NT2/D1 (cell line): ENCODE measurements at regions not wholly inside any gene's neighbourhood (a gene's known extent, or its start where the extent isn't known, plus 50 kb on each side); places are given as distances from the start of the nearest gene placed in this dataset.

Experiments used
- YY1 ChIP-seq: IDR thresholded peaks from 2 replicates; pipeline ENCODE4 v1.6.1; 2011; ENCODE audit not compliant: insufficient read length, insufficient read depth
- ZNF274 ChIP-seq: IDR thresholded peaks from 2 replicates; pipeline ENCODE4 v1.6.1; 2011; ENCODE audit warnings: mild to moderate bottlenecking, low read depth, low read length

DNA sequence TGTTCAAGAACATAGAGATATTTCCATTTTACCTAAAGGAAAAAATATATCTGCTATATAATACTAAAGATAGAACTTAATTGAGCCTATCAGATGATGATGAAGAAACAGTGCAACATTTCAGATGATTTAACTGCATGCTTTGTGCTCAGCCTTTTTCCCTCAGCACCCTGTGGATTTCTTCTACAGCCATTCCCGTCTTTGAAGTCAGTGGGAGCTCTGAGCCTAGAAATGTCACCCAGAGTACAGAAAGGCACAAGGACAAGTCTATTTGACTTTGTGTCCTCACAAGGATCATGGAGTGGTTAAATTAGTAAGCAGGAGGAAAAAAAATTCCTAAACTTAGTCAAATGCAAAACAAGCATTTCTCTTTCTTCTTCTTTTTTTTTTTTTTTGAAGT lies 994.0 kb upstream of the FLRT2 start:
- no peak for TF ChIP-seq YY1
- no peak for TF ChIP-seq ZNF274
